GM18868 (cell line): ENCODE measurements at regions not wholly inside any gene's neighbourhood (a gene's known extent, or its start where the extent isn't known, plus 50 kb on each side); places are given as distances from the start of the nearest gene placed in this dataset.

Experiments
- ATAC-seq: cut with Tn5 transposase; IDR thresholded peaks from one replicate; pipeline ENCODE4 v1.9.1; 2021; ENCODE audit warnings: mild to moderate bottlenecking, moderate library complexity; ENCODE audit not compliant: unreplicated experiment

DNA sequence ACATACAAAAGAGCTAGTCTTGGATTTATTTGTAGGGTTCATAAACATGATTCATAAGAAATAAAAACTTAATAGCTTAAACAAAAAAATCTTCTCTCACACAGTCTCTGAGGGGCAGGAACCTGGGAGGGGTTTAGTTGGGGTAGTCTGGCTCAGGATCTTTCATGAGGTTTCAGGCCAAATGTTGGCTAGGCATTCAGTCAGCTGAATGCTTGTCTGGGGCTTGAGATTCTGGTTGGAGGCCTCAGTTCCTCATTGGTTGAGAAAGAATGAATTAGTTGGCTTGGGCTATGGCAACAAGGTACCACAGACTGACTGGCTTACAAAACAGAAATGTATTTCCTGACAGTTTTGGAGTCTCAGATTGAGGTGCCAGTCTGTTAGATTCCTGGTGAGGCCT lies 74.3 kb downstream of the ANKRD7 start:
- no peak for ATAC-seq

DNA sequence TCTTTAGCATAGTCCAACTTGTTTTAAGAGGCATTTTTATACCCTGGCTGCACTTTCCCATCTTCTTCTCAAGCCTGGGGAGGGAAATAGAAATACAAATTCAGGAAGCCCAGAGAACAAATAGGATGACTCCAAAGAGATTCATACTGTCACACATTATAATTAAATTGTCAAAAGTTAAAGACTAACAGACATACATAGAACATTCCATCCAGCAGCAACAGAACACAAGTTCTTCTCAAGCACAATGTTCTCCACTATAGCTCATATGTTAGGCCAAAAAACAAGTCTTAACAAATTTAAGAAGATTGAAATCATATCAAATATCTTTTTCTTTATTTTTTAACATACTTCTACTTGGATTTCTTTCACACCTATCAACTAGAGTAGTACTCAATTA lies 75.7 kb downstream of the ANKRD7 start:
- ATAC-seq, result no peak

GRCh38 chr7:118304100-118304499 lies 79.6 kb downstream of the ANKRD7 start:
- ATAC-seq, result no peak

DNA sequence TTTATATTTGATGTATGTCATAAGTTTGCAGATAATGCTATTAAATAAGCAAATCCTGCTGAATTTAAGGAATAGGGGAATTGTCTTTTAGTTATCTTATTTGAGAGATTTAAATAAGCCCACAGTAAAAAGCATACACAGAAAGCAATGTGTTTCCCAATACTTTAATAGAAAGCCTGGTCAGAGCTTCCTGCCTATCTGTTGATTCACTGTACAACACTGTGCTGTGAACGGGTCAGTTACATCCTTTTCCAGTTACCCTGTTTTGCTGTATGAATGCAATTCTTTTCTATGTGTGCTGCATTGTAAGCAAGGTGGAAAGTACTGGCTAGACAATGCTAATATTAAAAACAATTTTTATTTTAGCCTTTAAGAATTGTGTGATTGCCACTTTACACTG lies 81.2 kb downstream of the ANKRD7 start:
- no peak for ATAC-seq

GRCh38 chr7:118306771-118307170 lies 82.3 kb downstream of the ANKRD7 start:
- ATAC-seq, result no peak

DNA sequence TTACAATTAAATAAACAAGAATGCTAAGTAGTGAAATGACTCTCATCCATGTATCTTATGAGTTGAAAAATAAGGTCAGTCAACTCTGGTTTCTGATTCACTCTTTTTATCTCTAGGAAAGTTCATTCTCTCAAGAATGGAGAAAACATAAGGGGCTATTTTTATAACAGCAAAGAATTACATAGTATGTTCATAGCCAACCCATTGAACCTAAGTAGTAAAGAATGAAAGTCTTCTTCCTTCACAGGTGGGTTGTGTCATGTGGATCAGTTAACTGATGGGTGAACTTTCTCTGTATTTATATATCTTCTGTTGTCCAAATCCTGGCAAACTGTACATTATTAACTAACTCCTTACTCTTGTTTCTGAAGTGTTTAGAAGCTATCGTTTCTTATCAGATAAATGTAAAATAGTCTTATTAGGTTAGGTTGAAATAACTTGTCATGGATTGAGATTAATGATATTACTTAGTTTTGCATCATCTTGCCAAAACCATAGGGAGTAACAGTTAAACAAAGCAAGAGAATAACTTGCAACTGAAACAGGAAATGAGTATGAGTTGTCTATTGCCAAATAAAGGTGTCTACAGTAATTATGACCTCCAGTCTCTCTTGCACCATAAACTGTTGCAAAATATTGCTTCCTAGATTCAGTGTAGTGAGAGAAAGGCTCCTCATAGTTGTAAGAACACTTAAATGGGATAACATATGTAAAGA lies 86.8 kb downstream of the ANKRD7 start:
- ATAC-seq, result peak; percentile 70

- no peak for ATAC-seq
These were observed 87.5 kb downstream of the ANKRD7 start for GRCh38 chr7:118312051-118312450.

DNA sequence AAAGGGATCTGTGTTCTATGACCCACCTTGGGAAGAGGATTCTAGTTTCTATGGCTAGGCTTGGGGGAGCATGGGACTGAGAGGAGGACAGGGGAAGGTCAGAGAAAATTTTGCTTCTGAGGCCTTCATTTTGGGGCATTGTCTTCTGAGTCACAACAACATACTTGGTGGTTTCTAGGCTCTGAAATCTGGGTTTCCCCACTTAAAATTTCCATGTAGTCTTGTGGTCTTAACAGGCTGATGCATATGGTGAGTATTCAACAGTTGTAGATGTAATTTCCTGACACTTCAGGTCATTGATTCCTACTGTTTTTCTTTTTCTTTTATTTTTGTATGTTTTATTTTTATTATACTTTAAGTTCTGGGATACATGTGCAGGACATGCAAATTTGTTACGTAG lies 88.5 kb downstream of the ANKRD7 start:
- peak; percentile 70 for ATAC-seq

- ATAC-seq, result peak; percentile 52
These were observed 100.4 kb downstream of the ANKRD7 start for GRCh38 chr7:118324790-118325449.

DNA sequence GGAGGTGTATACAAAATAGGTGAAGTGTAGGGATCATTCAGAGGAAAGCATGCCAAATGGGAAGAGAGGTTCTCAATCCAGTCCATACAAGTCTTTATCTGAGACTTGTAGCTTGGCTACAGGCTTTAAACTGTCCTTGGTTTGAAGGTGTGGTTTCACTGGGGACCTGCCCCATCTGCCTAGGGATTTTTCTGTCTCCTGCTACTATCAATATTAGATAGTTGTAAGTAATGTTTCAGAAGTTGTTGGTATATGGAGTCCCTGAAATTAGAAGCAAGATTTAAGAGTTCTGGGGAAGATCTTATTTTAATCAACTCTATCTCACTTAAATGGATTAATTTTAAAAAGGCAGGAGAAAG lies 100.9 kb downstream of the ANKRD7 start:
- peak; percentile 40 for ATAC-seq

DNA sequence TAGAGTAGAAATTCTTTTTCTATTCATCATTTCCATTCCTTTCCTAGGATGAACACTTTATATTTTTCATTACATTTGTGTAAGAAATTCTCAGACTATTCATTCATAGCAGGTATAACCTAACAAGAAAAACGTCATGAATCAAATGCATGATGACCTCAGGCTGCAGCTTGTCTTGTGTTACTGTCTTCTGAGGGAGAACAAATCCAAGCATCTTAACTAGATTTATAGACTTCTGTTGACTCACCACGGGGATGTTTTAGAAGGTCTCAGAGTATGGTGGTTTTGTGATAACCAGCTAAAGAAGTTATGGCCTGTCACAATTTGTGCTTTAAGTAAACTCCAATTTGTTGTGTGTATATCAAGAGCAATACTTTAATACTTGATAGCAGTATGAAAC lies 102.7 kb downstream of the ANKRD7 start:
- no peak for ATAC-seq

DNA sequence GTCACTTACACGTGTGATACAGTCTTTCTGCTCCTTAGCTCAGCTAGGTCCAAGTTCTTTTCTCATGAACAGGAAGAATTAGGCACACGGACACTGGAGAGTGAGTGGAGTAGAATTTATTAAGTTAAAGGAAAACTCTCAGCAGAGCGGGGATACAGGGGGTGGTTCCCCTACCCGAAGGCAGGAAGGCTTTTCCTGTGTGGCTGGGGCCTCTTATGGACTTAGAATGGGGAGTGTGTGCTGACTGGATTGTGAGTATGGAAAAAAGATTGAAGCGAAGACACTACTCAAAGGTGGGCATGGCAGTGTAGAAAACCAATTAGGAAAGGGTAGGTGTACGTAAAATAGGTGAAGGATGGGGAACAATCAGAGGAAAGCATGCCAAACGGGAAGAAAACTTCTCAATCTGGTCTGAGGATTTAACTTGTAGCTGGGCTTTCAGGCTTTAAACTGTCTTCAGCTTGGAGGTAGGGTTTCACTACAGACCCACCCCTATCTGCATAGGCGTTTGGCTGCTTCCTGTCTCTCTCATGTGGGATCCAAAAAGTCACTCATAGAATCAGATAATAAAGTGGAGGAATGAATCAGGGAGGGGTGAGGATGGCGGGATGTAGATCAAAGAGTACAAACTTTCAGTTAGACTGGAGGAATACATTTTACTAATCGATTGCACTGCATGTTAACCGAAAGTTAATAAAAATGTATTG lies 104.2 kb downstream of the ANKRD7 start:
- no peak for ATAC-seq

DNA sequence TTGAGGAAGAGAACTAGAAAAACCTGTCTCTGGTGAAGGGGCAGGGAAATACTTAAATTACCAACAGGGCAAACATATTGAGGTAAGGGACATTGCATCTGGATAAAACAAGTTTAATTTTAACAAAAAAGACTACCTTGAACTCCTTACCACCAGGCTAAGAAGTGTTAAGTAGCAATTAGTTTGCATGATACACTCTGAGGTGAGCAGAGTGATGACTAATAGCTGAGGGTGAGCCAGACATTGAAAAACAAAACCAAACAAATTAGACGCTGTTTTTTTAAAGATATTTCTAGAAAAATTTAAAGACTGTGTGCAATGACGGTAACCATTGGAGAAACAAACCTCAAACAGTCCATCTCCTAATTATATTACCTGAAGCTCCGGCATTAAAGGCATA lies 105.9 kb downstream of the ANKRD7 start:
- no peak for ATAC-seq

DNA sequence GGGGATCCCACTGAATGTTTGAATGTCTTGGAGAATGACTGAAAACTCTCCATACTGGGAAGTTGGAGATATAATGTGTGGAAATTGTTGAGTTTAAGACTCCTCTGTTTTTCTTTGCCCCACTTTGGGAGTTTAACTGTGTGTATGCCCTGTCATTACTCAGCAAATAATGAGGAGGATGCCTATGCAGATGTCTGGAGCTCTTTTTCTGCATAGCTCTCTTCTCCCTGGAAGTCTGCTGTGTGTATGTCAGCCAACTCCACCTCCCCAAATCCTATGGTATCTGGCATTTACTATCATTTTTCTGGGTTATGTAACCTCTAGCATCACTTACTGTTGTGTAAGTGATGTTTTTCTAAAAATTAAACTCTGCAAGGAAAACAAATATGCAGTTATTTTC lies 122.2 kb downstream of the ANKRD7 start:
- ATAC-seq, result no peak

GRCh38 chr7:118349604-118350003 lies 125.1 kb downstream of the ANKRD7 start:
- peak; percentile 37 for ATAC-seq

DNA sequence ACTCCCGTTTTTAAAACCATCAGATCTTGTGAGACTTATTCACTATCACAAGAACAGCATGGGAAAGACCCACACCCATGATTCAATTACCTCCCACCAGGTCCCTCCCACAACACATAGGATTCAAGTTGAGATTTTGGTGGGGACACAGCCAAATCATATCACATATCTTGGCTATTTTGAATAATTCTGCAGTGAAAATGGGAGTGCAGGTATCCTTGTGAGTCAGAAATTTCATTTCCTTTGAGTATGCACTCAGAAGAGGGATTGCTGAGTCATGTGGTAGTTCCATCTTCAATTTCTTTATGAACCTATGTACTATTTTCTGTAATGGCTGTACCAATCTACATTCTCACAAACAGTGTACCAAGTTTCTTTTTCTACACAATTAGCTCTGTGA lies 125.8 kb downstream of the ANKRD7 start:
- peak; percentile 52 for ATAC-seq

DNA sequence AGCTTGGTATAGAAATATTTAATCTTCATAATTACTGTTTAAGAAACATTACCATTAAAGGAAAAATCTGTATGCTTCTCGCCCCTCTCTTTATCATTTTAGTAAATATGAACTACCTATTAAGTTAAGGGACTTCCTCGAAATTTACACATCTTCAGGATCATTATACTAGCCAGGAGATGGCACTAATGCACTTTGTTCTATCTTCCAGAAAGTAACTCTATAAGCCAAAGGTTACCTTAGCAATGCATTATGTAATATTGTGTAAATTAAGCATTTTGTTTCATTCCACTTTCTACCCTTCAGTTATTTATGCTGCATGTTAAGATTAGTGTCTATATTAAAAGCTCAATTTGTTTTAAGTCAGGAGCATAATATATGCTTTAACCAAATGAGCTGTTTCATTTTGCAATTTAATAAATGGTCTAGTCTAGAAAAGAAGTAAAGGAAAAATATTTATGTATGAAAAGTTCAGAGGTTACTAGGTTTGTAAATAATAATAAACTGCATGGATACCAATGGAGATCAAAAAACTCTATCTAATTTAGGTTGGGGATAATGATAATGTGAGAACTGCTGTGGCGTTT lies 128.5 kb downstream of the ANKRD7 start:
- ATAC-seq, result peak; percentile 57

DNA sequence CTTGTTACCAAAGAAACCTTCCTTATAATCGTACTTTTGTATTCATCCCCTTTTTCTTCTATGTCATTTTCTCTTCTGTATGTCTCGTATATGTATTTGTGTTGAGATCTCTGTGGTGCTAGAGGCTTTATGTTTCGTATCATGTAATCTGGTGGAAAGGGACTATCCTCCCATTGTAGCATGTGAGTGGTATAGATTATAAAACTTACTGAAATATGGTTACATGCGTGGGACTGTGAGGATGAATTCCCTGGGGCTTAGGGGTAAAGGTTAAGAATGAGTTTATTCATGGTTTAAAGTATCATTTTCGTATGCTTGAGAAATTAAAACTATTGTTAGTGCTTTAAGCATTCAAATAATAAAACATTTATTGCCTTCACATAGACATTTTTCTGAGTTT lies 141.9 kb downstream of the ANKRD7 start:
- no peak for ATAC-seq

- ATAC-seq, result no peak
These were observed 144.5 kb downstream of the ANKRD7 start for GRCh38 chr7:118368958-118369357.

DNA sequence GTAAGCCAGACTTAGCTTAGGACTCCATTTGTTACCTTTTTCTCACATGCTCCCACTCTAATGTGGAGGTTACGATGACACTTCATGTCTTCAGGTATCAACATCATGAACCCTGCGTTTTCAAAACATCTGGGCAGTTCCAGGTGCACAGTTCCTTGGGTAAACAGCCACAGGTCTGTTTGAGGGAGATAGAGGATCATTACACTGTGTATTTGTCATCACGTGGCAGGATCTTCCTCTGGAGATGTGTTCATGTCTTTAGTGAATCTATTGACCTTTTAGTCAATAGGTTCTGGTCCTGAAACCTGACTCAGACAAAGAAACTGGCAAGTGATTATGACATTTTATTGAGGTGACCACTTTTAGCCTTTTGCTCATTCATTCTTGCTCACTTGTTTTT lies 145.5 kb downstream of the ANKRD7 start:
- ATAC-seq, result no peak

- peak; percentile 58 for ATAC-seq
These were observed 148.0 kb downstream of the ANKRD7 start for GRCh38 chr7:118372530-118372929.

- ATAC-seq, result no peak
These were observed 165.1 kb downstream of the ANKRD7 start for GRCh38 chr7:118389629-118390028.
